A549 (cell line): ENCODE measurements at regions not wholly inside any gene's neighbourhood (a gene's known extent, or its start where the extent isn't known, plus 50 kb on each side); places are given as distances from the start of the nearest gene placed in this dataset.

Source experiments
- ATAC-seq, 2 experiments: fragments of 200-7000 bp in 1 of 2; fragments of >200 bp in 1 of 2; cut with Nextera tagmentation in 1 of 2; cut with Tn5 transposase in 1 of 2; 3 replicates each; pipeline versions ENCODE4 v1.8.0 to v1.9.1; 2018 to 2020; ENCODE audit warnings: mild to moderate bottlenecking in 1 of 2, moderate library complexity in 1 of 2
- CTCF ChIA-PET: fragments of 300-600 bp; sonication (Branson Sonifier 250); formaldehyde crosslinking; extraction: SDS; loops from one replicate; lab custom pipeline; 2021; ENCODE audit warnings: antibody characterized with exemption, inconsistent platforms; lab: Yijun Ruan, JAX
- POLR2A ChIA-PET: fragments of 350-600 bp; formaldehyde crosslinking; extraction: SDS; loops from one replicate; lab custom pipeline; 2021; ENCODE audit warnings: antibody characterized with exemption, inconsistent platforms; lab: Yijun Ruan, JAX
- DNase-seq, 2 experiments: peaks; one replicate each; pipeline versions ENCODE4 v3.0.0 to v3.0.0-alpha.2; 2011 to 2016; ENCODE audit warnings: low read depth in 1 of 2, low spot score in 1 of 2
- FAIRE-seq: peaks from 2 replicates; lab custom pipeline; 2011; peaks lifted over from hg19 to GRCh38; lab: Jason Lieb, UNC
- H3K27ac ChIP-seq, 2 experiments: fragments of >200 bp; sonication (Bioruptor Twin); formaldehyde crosslinking; 3 replicates each; pipeline ENCODE4 v1.5.1; 2016 to 2017
- H3K4me1 ChIP-seq: fragments of >200 bp; sonication (Bioruptor Twin); formaldehyde crosslinking; 3 replicates; pipeline ENCODE4 v1.6.1; 2016
- H3K4me2 ChIP-seq: fragments of >200 bp; sonication (Bioruptor Twin); formaldehyde crosslinking; 3 replicates; pipeline ENCODE4 v1.6.1; 2016
- H3K4me3 ChIP-seq: fragments of >200 bp; sonication (Bioruptor Twin); formaldehyde crosslinking; 3 replicates; pipeline ENCODE4 v1.5.1; 2016
- H3K9me3 ChIP-seq: fragments of >200 bp; sonication (Bioruptor Twin); formaldehyde crosslinking; 3 replicates; pipeline ENCODE4 v1.6.1; 2016
- EHMT2 ChIP-seq: fragments of 200-600 bp; sonication (generic); IDR thresholded peaks from 2 replicates; pipeline ENCODE4 v1.6.1; 2016; ENCODE audit warnings: antibody characterized with exemption, low read depth, mild to moderate bottlenecking, moderate library complexity
- EP300 ChIP-seq, 2 experiments: fragments of >200 bp; sonication (Bioruptor Twin); formaldehyde crosslinking; IDR thresholded peaks; 2 replicates in 1 of 2; 3 replicates in 1 of 2; pipeline ENCODE4 v1.6.1; 2016 to 2017
- ESRRA ChIP-seq: fragments of 150-350 bp; IDR thresholded peaks from 2 replicates; pipeline ENCODE4 v1.6.1; 2014; ENCODE audit warnings: mild to moderate bottlenecking, low read length, borderline replicate concordance
- FOSL2 ChIP-seq, 2 experiments: fragments of 450-650 bp in 1 of 2; fragments of >200 bp in 1 of 2; sonication (Bioruptor Twin) in 1 of 2; formaldehyde crosslinking; IDR thresholded peaks; 2 replicates each; pipeline versions ENCODE4 v1.5.0 to v1.6.1; 2016 to 2020; ENCODE audit warnings: mild to moderate bottlenecking in 1 of 2, moderate library complexity in 1 of 2
- FOXS1 ChIP-seq: fragments of 250-450 bp; sonication (Bioruptor Pico); IDR thresholded peaks from 2 replicates; pipeline ENCODE4 v1.5.0; 2020; ENCODE audit warnings: mild to moderate bottlenecking, moderate library complexity
- GATA3 ChIP-seq: IDR thresholded peaks from 2 replicates; pipeline ENCODE4 v1.6.1; 2012; ENCODE audit warnings: borderline replicate concordance
- HDAC2 ChIP-seq: fragments of 200-600 bp; sonication (generic); IDR thresholded peaks from 2 replicates; pipeline ENCODE4 v1.6.1; 2016
- HEYL ChIP-seq: fragments of 250-450 bp; sonication (Bioruptor Pico); IDR thresholded peaks from 2 replicates; pipeline ENCODE4 v1.8.0; 2021; ENCODE audit warnings: mild to moderate bottlenecking, moderate library complexity
- JUN ChIP-seq, 2 experiments: fragments of >200 bp; sonication (Bioruptor Twin); formaldehyde crosslinking; IDR thresholded peaks; 2 replicates in 1 of 2; 3 replicates in 1 of 2; pipeline ENCODE4 v1.6.1; 2016 to 2017
- JUNB ChIP-seq: fragments of >200 bp; sonication (Bioruptor Twin); formaldehyde crosslinking; IDR thresholded peaks from 2 replicates; pipeline ENCODE4 v1.6.1; 2016
- KDM5A ChIP-seq: fragments of 200-600 bp; sonication (generic); IDR thresholded peaks from 2 replicates; pipeline ENCODE4 v1.6.1; 2016; ENCODE audit warnings: antibody characterized with exemption, mild to moderate bottlenecking
- MAFK ChIP-seq: fragments of 450-650 bp; IDR thresholded peaks from 2 replicates; pipeline ENCODE4 v1.6.1; 2014; ENCODE audit not compliant: partially characterized antibody
- MYC ChIP-seq: IDR thresholded peaks from 2 replicates; pipeline ENCODE4 v1.6.1; 2012; ENCODE audit warnings: mild to moderate bottlenecking, inconsistent platforms, low read length, improper control_type of control experiment, borderline replicate concordance
- NFE2L2 ChIP-seq: fragments of 150-350 bp; conservative IDR thresholded peaks from 2 replicates; pipeline ENCODE4 v1.6.1; 2014; ENCODE audit warnings: low read length
- NPAS2 ChIP-seq: fragments of 250-450 bp; sonication (Bioruptor Pico); IDR thresholded peaks from 2 replicates; pipeline ENCODE4 v1.8.0; 2022; ENCODE audit warnings: mild to moderate bottlenecking, moderate library complexity, borderline replicate concordance
- NR3C1 ChIP-seq: fragments of >200 bp; sonication (Bioruptor Twin); formaldehyde crosslinking; IDR thresholded peaks from 3 replicates; pipeline ENCODE4 v1.6.1; 2017
- RFX5 ChIP-seq: fragments of 450-650 bp; IDR thresholded peaks from 2 replicates; pipeline ENCODE4 v1.7.1; 2014; ENCODE audit warnings: antibody characterized with exemption, mild to moderate bottlenecking, moderate library complexity
- SREBF2 ChIP-seq: fragments of 450-650 bp; IDR thresholded peaks from 2 replicates; pipeline ENCODE4 v1.6.1; 2014; ENCODE audit warnings: mild to moderate bottlenecking, moderate library complexity
- TFCP2L1 ChIP-seq: fragments of 250-450 bp; sonication (Bioruptor Pico); IDR thresholded peaks from 2 replicates; pipeline ENCODE4 v1.5.0; 2021; ENCODE audit warnings: mild to moderate bottlenecking
- ZC3H11A ChIP-seq: fragments of 450-650 bp; IDR thresholded peaks from 2 replicates; pipeline ENCODE4 v1.6.1; 2014; ENCODE audit warnings: antibody characterized with exemption, mild to moderate bottlenecking
- ZNF302 ChIP-seq: fragments of 250-450 bp; sonication (Bioruptor Pico); IDR thresholded peaks from 2 replicates; pipeline ENCODE4 v1.9.0; 2021; ENCODE audit warnings: inconsistent platforms, mild to moderate bottlenecking, moderate library complexity
- ZSCAN20 ChIP-seq: fragments of 250-450 bp; sonication (Bioruptor Pico); IDR thresholded peaks from 2 replicates; pipeline ENCODE4 v1.8.0; 2022; ENCODE audit warnings: mild to moderate bottlenecking, moderate library complexity
- WGBS: methylation state at CpG from one replicate; pipeline ENCODE4 v1.1.6; 2017; ENCODE audit errors: missing lambda C conversion rate; 5-methylcytosine and 5-hydroxymethylcytosine counted together
- TF ChIP-seq, protein P1 (sequence below): fragments of 450-650 bp; IDR thresholded peaks from 2 replicates; pipeline ENCODE4 v1.6.1; 2014; ENCODE audit warnings: antibody characterized with exemption
- TF ChIP-seq, protein P2 (sequence below): fragments of 200-600 bp; sonication (generic); IDR thresholded peaks from 2 replicates; pipeline ENCODE4 v1.6.1; 2016; ENCODE audit warnings: antibody characterized with exemption, mild to moderate bottlenecking, moderate library complexity
- TF ChIP-seq, protein P3 (sequence below): fragments of >200 bp; sonication (Bioruptor Twin); formaldehyde crosslinking; IDR thresholded peaks from 3 replicates; pipeline ENCODE4 v1.6.1; 2016
- TF ChIP-seq, protein P4 (sequence below): fragments of >200 bp; sonication (Bioruptor Twin); formaldehyde crosslinking; IDR thresholded peaks from 3 replicates; pipeline ENCODE4 v1.5.1; 2016
- TF ChIP-seq, protein P5 (sequence below): fragments of 150-350 bp; IDR thresholded peaks from 2 replicates; pipeline ENCODE4 v1.6.1; 2014; ENCODE audit warnings: low read depth, mild to moderate bottlenecking, low read length

DNA sequence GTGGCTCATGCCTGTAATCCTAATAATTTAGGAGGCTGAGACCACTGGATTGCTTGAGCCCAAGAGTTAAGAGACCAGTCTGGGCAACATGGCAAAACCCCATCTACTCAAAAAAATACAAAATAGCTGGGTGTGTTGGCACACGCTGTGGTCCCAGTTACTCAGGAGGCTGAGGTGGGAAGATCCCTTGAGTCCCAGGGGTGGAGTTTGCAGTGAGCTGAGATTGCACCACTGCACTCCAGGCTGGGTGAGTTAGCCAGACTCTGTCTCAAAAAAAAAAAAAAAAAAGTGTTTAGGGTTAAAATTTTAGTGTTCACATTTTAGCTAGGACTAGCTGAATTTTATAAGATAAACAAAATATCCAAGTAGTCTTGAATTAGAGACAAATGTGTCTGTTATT lies 1340.1 kb upstream of the EPHA6 start:
- no peak overlapping the region for H3K4me3 ChIP-seq
- no peaks in the 10 kb centered on the region for H3K4me1 ChIP-seq
- no peak overlapping the region for H3K4me2 ChIP-seq
- WGBS: 67% methylated on average over 1 of the region's 1 CpG
- ATAC-seq (no peak), DNase-seq (no peak), FAIRE-seq (no peak)
- H3K27ac ChIP-seq: no peak overlapping the region
- CTCF ChIA-PET: interaction anchor here (0.6 kb wide), 1 partner anchor 645 kb away, joined by 3 read pairs; no protein-coding TSS in a partner anchor
- TF ChIP-seq ESRRA (no peak), FOSL2 (IDR thresholded peaks at IDR 0.05) (no peak), FOSL2 (CRISPR knock-in tag; IDR thresholded peaks at IDR 0.05) (no peak), RFX5 (no peak), NFE2L2 (no peak), ZNF302 (CRISPR knock-in tag) (no peak), JUNB (no peak), ZC3H11A (no peak), HDAC2 (no peak), SREBF2 (no peak), MYC (no peak), MAFK (no peak), NPAS2 (CRISPR knock-in tag) (no peak), GATA3 (no peak), NR3C1 (no peak), FOXS1 (CRISPR knock-in tag) (no peak), TFCP2L1 (CRISPR knock-in tag) (no peak)
- TF ChIP-seq, protein P1, sequence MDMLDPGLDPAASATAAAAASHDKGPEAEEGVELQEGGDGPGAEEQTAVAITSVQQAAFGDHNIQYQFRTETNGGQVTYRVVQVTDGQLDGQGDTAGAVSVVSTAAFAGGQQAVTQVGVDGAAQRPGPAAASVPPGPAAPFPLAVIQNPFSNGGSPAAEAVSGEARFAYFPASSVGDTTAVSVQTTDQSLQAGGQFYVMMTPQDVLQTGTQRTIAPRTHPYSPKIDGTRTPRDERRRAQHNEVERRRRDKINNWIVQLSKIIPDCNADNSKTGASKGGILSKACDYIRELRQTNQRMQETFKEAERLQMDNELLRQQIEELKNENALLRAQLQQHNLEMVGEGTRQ: no peak
- TF ChIP-seq, protein P2, sequence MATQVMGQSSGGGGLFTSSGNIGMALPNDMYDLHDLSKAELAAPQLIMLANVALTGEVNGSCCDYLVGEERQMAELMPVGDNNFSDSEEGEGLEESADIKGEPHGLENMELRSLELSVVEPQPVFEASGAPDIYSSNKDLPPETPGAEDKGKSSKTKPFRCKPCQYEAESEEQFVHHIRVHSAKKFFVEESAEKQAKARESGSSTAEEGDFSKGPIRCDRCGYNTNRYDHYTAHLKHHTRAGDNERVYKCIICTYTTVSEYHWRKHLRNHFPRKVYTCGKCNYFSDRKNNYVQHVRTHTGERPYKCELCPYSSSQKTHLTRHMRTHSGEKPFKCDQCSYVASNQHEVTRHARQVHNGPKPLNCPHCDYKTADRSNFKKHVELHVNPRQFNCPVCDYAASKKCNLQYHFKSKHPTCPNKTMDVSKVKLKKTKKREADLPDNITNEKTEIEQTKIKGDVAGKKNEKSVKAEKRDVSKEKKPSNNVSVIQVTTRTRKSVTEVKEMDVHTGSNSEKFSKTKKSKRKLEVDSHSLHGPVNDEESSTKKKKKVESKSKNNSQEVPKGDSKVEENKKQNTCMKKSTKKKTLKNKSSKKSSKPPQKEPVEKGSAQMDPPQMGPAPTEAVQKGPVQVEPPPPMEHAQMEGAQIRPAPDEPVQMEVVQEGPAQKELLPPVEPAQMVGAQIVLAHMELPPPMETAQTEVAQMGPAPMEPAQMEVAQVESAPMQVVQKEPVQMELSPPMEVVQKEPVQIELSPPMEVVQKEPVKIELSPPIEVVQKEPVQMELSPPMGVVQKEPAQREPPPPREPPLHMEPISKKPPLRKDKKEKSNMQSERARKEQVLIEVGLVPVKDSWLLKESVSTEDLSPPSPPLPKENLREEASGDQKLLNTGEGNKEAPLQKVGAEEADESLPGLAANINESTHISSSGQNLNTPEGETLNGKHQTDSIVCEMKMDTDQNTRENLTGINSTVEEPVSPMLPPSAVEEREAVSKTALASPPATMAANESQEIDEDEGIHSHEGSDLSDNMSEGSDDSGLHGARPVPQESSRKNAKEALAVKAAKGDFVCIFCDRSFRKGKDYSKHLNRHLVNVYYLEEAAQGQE: no peak
- TF ChIP-seq, protein P3, sequence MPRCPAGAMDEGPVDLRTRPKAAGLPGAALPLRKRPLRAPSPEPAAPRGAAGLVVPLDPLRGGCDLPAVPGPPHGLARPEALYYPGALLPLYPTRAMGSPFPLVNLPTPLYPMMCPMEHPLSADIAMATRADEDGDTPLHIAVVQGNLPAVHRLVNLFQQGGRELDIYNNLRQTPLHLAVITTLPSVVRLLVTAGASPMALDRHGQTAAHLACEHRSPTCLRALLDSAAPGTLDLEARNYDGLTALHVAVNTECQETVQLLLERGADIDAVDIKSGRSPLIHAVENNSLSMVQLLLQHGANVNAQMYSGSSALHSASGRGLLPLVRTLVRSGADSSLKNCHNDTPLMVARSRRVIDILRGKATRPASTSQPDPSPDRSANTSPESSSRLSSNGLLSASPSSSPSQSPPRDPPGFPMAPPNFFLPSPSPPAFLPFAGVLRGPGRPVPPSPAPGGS: no peak
- TF ChIP-seq, protein P4, sequence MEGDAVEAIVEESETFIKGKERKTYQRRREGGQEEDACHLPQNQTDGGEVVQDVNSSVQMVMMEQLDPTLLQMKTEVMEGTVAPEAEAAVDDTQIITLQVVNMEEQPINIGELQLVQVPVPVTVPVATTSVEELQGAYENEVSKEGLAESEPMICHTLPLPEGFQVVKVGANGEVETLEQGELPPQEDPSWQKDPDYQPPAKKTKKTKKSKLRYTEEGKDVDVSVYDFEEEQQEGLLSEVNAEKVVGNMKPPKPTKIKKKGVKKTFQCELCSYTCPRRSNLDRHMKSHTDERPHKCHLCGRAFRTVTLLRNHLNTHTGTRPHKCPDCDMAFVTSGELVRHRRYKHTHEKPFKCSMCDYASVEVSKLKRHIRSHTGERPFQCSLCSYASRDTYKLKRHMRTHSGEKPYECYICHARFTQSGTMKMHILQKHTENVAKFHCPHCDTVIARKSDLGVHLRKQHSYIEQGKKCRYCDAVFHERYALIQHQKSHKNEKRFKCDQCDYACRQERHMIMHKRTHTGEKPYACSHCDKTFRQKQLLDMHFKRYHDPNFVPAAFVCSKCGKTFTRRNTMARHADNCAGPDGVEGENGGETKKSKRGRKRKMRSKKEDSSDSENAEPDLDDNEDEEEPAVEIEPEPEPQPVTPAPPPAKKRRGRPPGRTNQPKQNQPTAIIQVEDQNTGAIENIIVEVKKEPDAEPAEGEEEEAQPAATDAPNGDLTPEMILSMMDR: no peak
- POLR2A ChIA-PET: no interaction called here
- H3K9me3 ChIP-seq: no peaks in the 10 kb centered on the region

DNA sequence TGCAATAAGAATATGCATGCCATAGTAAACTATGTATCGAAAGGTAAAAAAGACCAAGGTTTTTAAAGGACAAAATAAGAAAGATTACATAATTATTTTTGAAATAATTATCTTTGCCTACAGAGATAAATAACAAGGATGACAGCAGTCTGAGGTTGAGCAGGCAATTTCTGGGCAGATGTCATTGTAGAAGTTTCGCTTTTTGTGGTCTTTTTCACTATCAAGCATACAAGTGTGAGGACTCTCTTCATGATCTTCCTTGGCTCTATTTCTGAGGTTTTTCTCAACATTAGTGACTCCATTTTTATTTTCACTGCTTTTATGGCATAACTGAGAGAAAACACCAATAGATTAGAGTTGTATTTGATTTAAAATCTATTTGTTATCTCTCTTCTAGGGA lies 1337.9 kb upstream of the EPHA6 start:
- Histone ChIP-seq H3K4me3 (no peak overlapping the region), H3K27ac (no peak overlapping the region), H3K4me1 (no peaks in the 10 kb centered on the region)
- POLR2A ChIA-PET: no interaction called here
- no peak for ATAC-seq
- TF ChIP-seq MAFK (no peak), JUN (IDR thresholded peaks at IDR 0.05) (no peak), ZSCAN20 (CRISPR knock-in tag) (no peak), MYC (no peak), HEYL (CRISPR knock-in tag) (no peak), KDM5A (no peak), ESRRA (no peak), SREBF2 (no peak), RFX5 (no peak), EP300 (IDR thresholded peaks at IDR 0.05) (no peak), EHMT2 (no peak)
- TF ChIP-seq, protein P5, sequence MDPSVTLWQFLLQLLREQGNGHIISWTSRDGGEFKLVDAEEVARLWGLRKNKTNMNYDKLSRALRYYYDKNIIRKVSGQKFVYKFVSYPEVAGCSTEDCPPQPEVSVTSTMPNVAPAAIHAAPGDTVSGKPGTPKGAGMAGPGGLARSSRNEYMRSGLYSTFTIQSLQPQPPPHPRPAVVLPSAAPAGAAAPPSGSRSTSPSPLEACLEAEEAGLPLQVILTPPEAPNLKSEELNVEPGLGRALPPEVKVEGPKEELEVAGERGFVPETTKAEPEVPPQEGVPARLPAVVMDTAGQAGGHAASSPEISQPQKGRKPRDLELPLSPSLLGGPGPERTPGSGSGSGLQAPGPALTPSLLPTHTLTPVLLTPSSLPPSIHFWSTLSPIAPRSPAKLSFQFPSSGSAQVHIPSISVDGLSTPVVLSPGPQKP: no peak
- TF ChIP-seq, all 56 proteins: peak for 0
- no peak for DNase-seq
- WGBS: 56% methylated on average over 2 of the region's 2 CpGs
- FAIRE-seq: no peak
- H3K9me3 ChIP-seq: no peaks in the 10 kb centered on the region
- no peak overlapping the region for H3K4me2 ChIP-seq
- CTCF ChIA-PET: no interaction called here
